HCT116 (cell line): ENCODE measurements at regions not wholly inside any gene's neighbourhood (a gene's known extent, or its start where the extent isn't known, plus 50 kb on each side); places are given as distances from the start of the nearest gene placed in this dataset.

Experiments used
- ATAC-seq: fragments of 200-7000 bp; cut with Tn5 transposase; 2 replicates; pipeline ENCODE4 v1.9.1; 2020; ENCODE audit warnings: mild to moderate bottlenecking, moderate library complexity
- BruUV-seq: library from RNA; stranded (reverse); fragments of 400-500 nt; replicated peaks from 2 replicates; lab custom pipeline; 2021; lab: Mats Ljungman, UMichigan
- CTCF ChIA-PET: fragments of 300-600 bp; sonication (Branson Sonifier 250); formaldehyde crosslinking; loops from one replicate; lab custom pipeline; 2021; ENCODE audit warnings: antibody characterized with exemption; lab: Charles Lee
- POLR2A ChIA-PET: fragments of 300-600, 350-600 bp; sonication (Branson Sonifier 250); formaldehyde crosslinking; loops from one replicate; lab custom pipeline; 2021; ENCODE audit warnings: antibody characterized with exemption; lab: Charles Lee
- RAD21 ChIA-PET, 2 experiments: fragments of 300-600 bp; sonication (Branson Sonifier 250); formaldehyde crosslinking; loops; one replicate each; lab custom pipeline; 2023; ENCODE audit warnings: low total read pairs in 2 of 2; ENCODE audit not compliant: uncharacterized antibody in 2 of 2, unreplicated experiment in 2 of 2, low non-redundant PET in 1 of 2; lab: Charles Lee
- DNase-seq: peaks from one replicate; pipeline ENCODE4 v3.0.0-alpha.2; 2010; ENCODE audit warnings: low read depth, low spot score
- H2AFZ ChIP-seq: fragments of 200-600 bp; shearing (Covaris generic), sonication (generic); 2 replicates; pipeline ENCODE4 v1.6.1; 2017; ENCODE audit warnings: low read depth, mixed run types, mixed read lengths, antibody characterized with exemption, low read length; ENCODE audit not compliant: poor library complexity, severe bottlenecking
- H3K27ac ChIP-seq: 2 replicates; pipeline ENCODE4 v1.5.1; 2012; ENCODE audit warnings: low read depth, low read length
- H3K27me3 ChIP-seq: fragments of 200-600 bp; sonication (generic); 2 replicates; pipeline ENCODE4 v1.6.1; 2016; ENCODE audit warnings: mixed run types, low read length, mixed read lengths; ENCODE audit not compliant: insufficient read depth
- H3K36me3 ChIP-seq, 2 experiments: fragments of 200-500 bp in 1 of 2; fragments of 200-600 bp in 1 of 2; sonication (Bioruptor generic) in 1 of 2; sonication (generic) in 1 of 2; 2 replicates each; pipeline versions ENCODE4 v1.5.1 to v1.6.1; 2014 to 2016; ENCODE audit warnings: low read length in 2 of 2, inconsistent platforms in 1 of 2, mixed read lengths in 1 of 2, mixed run types in 1 of 2; ENCODE audit not compliant: insufficient read depth in 2 of 2, control insufficient read depth in 1 of 2
- H3K4me1 ChIP-seq, 2 experiments: fragments of 200-600 bp in 1 of 2; sonication (generic) in 1 of 2; 2 replicates each; pipeline versions ENCODE4 v1.5.1 to v1.6.1; 2012 to 2017; ENCODE audit warnings: low read length in 2 of 2, inconsistent platforms in 1 of 2, mild to moderate bottlenecking in 1 of 2, mixed read lengths in 1 of 2, mixed run types in 1 of 2, moderate library complexity in 1 of 2; ENCODE audit not compliant: insufficient read depth in 2 of 2, control insufficient read depth in 1 of 2
- H3K4me2 ChIP-seq: fragments of 200-600 bp; sonication (generic); 2 replicates; pipeline ENCODE4 v1.6.1; 2017; ENCODE audit warnings: mixed run types, low read length, mixed read lengths
- H3K4me3 ChIP-seq, 2 experiments: fragments of 200-600 bp in 1 of 2; sonication (generic) in 1 of 2; replicated peaks in 1 of 2; 2 replicates each; pipeline ENCODE4 v1.5.1; 2011 to 2016; ENCODE audit warnings: low read length in 2 of 2, control low read depth in 1 of 2, low read depth in 1 of 2, mild to moderate bottlenecking in 1 of 2, mixed read lengths in 1 of 2, mixed run types in 1 of 2
- H3K79me2 ChIP-seq: fragments of 200-600 bp; sonication (generic); 2 replicates; pipeline ENCODE4 v1.6.1; 2017; ENCODE audit warnings: mild to moderate bottlenecking, mixed run types, low read length, moderate library complexity, mixed read lengths; ENCODE audit not compliant: insufficient read depth
- H3K9ac ChIP-seq: fragments of 200-600 bp; sonication (generic); 2 replicates; pipeline ENCODE4 v1.6.1; 2016; ENCODE audit warnings: low read length, mixed read lengths
- H3K9me2 ChIP-seq: fragments of 200-600 bp; sonication (generic), shearing (Covaris generic); 2 replicates; pipeline ENCODE4 v1.6.1; 2017; ENCODE audit warnings: mixed run types, mild to moderate bottlenecking, moderate library complexity; ENCODE audit not compliant: insufficient read depth
- H3K9me3 ChIP-seq, 2 experiments: fragments of 200-500 bp in 1 of 2; fragments of 200-600 bp in 1 of 2; sonication (Bioruptor generic) in 1 of 2; sonication (generic) in 1 of 2; 2 replicates each; pipeline ENCODE4 v1.6.1; 2014 to 2017; ENCODE audit warnings: low read length in 2 of 2, mixed read lengths in 2 of 2, inconsistent platforms in 1 of 2, low read depth in 1 of 2, mild to moderate bottlenecking in 1 of 2, mixed run types in 1 of 2, moderate library complexity in 1 of 2; ENCODE audit not compliant: control insufficient read depth in 1 of 2, insufficient read depth in 1 of 2
- H4K20me1 ChIP-seq: fragments of 200-600 bp; sonication (generic), shearing (Covaris generic); 2 replicates; pipeline ENCODE4 v1.6.1; 2017; ENCODE audit warnings: mixed run types, mild to moderate bottlenecking, moderate library complexity; ENCODE audit not compliant: insufficient read depth
- CBX3 ChIP-seq: IDR thresholded peaks from 2 replicates; pipeline ENCODE4 v1.6.1; 2012; ENCODE audit warnings: low read depth
- ELF1 ChIP-seq: IDR thresholded peaks from 2 replicates; pipeline ENCODE4 v1.6.1; 2012; ENCODE audit warnings: low read depth, borderline replicate concordance
- EZH2 ChIP-seq: fragments of 200-600 bp; sonication (generic); IDR thresholded peaks from 2 replicates; pipeline ENCODE4 v1.6.1; 2017; ENCODE audit warnings: antibody characterized with exemption, mixed run types
- JUND ChIP-seq: IDR thresholded peaks from 2 replicates; pipeline ENCODE4 v1.6.1; 2012
- POLR2A ChIP-seq: IDR thresholded peaks from 2 replicates; pipeline ENCODE4 v1.7.0; 2011; ENCODE audit warnings: borderline replicate concordance; ENCODE audit not compliant: insufficient read depth, insufficient read length; ENCODE audit errors: extremely low read depth
- POLR2AphosphoS5 ChIP-seq: IDR thresholded peaks from 2 replicates; pipeline ENCODE4 v1.6.1; 2011; ENCODE audit warnings: mild to moderate bottlenecking, low read depth, low read length, moderate library complexity
- RAD21 ChIP-seq: IDR thresholded peaks from 2 replicates; pipeline ENCODE4 v1.6.1; 2012; ENCODE audit warnings: low read depth, mild to moderate bottlenecking
- SIN3A ChIP-seq: IDR thresholded peaks from 2 replicates; pipeline ENCODE4 v1.6.1; 2012; ENCODE audit warnings: low read depth
- SRF ChIP-seq: IDR thresholded peaks from 2 replicates; pipeline ENCODE4 v1.6.1; 2012; ENCODE audit warnings: low read depth
- TCF7L2 ChIP-seq: IDR thresholded peaks from 2 replicates; pipeline ENCODE4 v1.7.0; 2011; ENCODE audit warnings: borderline replicate concordance, inconsistent platforms; ENCODE audit not compliant: insufficient read depth, insufficient read length; ENCODE audit errors: extremely low read depth
- ZFX ChIP-seq: fragments of 450-650 bp; IDR thresholded peaks from 2 replicates; pipeline ENCODE4 v1.6.1; 2017
- intact Hi-C: fragments of 100-400 bp; cut with micrococcal nuclease; formaldehyde crosslinking; loops from 2 replicates; pipeline ENCODE4 v1.10.0; 2022
- TF ChIP-seq, protein P1 (sequence below): IDR thresholded peaks from 2 replicates; pipeline ENCODE4 v1.6.1; 2012
- TF ChIP-seq, protein P2 (sequence below): IDR thresholded peaks from 2 replicates; pipeline ENCODE4 v1.6.1; 2011; ENCODE audit warnings: mild to moderate bottlenecking, low read length, moderate library complexity; ENCODE audit not compliant: insufficient replicate concordance; ENCODE audit errors: extremely low read depth
- TF ChIP-seq, protein P3 (sequence below), 3 experiments: fragments of 200-600 bp in 1 of 3; sonication (generic) in 1 of 3; IDR thresholded peaks in 2 of 3; conservative IDR thresholded peaks in 1 of 3; 2 replicates each; pipeline ENCODE4 v1.5.1; 2012 to 2017; ENCODE audit warnings: low read depth in 2 of 3, low read length in 2 of 3, antibody characterized with exemption in 1 of 3, borderline replicate concordance in 1 of 3, control low read depth in 1 of 3, mild to moderate bottlenecking in 1 of 3, mixed read lengths in 1 of 3, mixed run types in 1 of 3, moderate library complexity in 1 of 3; ENCODE audit not compliant: insufficient read depth in 1 of 3

DNA sequence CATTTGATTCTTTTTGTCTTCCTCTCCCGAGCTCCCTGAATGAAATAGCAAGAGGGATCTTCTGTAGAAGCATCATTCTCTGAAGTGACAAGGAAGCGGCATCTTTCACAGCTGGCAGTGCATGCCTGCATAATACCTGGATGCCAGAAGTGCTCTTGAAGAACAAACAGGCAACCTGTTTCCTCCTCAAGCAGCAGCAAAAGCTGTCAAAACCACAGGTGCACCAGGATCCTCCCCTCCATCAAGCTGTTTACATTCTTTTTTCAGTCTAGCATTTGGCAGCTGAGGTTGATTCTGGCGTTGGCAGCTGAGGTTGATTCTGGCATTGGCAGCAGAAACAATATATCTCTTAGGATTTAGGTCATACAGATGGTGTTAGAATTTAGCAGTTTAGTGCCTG, 979.0 kb downstream of the TUSC7 start:
- Histone ChIP-seq H3K9me2 (no peaks in the 10 kb centered on the region), H3K4me3 (no peak overlapping the region)
- DNase-seq = no peak
- RAD21 ChIA-PET = no interaction called here
- no peak for TF ChIP-seq JUND
- TF ChIP-seq ELF1 = no peak
- TF ChIP-seq RAD21 = no peak
- TF ChIP-seq EZH2 = no peak
- no peak for TF ChIP-seq POLR2A
- TF ChIP-seq SIN3A = no peak
- TF ChIP-seq CBX3 = no peak
- TF ChIP-seq, protein P1, sequence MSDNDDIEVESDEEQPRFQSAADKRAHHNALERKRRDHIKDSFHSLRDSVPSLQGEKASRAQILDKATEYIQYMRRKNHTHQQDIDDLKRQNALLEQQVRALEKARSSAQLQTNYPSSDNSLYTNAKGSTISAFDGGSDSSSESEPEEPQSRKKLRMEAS = no peak
- TF ChIP-seq, protein P2, sequence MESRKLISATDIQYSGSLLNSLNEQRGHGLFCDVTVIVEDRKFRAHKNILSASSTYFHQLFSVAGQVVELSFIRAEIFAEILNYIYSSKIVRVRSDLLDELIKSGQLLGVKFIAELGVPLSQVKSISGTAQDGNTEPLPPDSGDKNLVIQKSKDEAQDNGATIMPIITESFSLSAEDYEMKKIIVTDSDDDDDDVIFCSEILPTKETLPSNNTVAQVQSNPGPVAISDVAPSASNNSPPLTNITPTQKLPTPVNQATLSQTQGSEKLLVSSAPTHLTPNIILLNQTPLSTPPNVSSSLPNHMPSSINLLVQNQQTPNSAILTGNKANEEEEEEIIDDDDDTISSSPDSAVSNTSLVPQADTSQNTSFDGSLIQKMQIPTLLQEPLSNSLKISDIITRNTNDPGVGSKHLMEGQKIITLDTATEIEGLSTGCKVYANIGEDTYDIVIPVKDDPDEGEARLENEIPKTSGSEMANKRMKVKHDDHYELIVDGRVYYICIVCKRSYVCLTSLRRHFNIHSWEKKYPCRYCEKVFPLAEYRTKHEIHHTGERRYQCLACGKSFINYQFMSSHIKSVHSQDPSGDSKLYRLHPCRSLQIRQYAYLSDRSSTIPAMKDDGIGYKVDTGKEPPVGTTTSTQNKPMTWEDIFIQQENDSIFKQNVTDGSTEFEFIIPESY = no peak
- TF ChIP-seq, protein P3, sequence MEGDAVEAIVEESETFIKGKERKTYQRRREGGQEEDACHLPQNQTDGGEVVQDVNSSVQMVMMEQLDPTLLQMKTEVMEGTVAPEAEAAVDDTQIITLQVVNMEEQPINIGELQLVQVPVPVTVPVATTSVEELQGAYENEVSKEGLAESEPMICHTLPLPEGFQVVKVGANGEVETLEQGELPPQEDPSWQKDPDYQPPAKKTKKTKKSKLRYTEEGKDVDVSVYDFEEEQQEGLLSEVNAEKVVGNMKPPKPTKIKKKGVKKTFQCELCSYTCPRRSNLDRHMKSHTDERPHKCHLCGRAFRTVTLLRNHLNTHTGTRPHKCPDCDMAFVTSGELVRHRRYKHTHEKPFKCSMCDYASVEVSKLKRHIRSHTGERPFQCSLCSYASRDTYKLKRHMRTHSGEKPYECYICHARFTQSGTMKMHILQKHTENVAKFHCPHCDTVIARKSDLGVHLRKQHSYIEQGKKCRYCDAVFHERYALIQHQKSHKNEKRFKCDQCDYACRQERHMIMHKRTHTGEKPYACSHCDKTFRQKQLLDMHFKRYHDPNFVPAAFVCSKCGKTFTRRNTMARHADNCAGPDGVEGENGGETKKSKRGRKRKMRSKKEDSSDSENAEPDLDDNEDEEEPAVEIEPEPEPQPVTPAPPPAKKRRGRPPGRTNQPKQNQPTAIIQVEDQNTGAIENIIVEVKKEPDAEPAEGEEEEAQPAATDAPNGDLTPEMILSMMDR (IDR thresholded peaks at IDR 0.05 in 2 of 3, conservative IDR thresholded peaks at IDR 0.05 in 1 of 3; ENCODE audit: borderline replicate concordance in 1 of 3, insufficient read depth in 1 of 3, low read depth in 2 of 3, low read length in 2 of 3) = no peak
- TF ChIP-seq TCF7L2 = no peak
- no peak for TF ChIP-seq POLR2AphosphoS5
- no peak for TF ChIP-seq ZFX
- TF ChIP-seq SRF = no peak
- TF ChIP-seq, all 23 proteins: peak for 0
- ChIA-PET POLR2A (no interaction called here), CTCF (no interaction called here)
- Histone ChIP-seq H3K36me3 (no peaks in the 10 kb centered on the region), H4K20me1 (no peaks in the 10 kb centered on the region; the same call in 1 of the 2 replicates), H3K9ac (no peak overlapping the region), H2AFZ (no peak overlapping the region), H3K4me2 (no peak overlapping the region), H3K9me3 (no peaks in the 10 kb centered on the region), H3K79me2 (no peaks in the 10 kb centered on the region), H3K27ac (no peak overlapping the region), H3K27me3 (no peaks in the 10 kb centered on the region), H3K4me1 (no peaks in the 10 kb centered on the region)
- ATAC-seq = no peak
- intact Hi-C loops = no loop called here
- no TSS peak for BruUV-seq
